ENCODE measurements at regions not wholly inside any gene's neighbourhood (a gene's known extent, or its start where the extent isn't known, plus 50 kb on each side); places are given as distances from the start of the nearest gene placed in this dataset.

GRCh38 chr5:130578354-130578753 is 586.7 kb downstream of the HINT1 start:
- no peak overlapping the region for H3K9ac ChIP-seq (ENCODE audit: low read depth in 1 of 3, low read length in 3 of 3)
- H3K27me3 ChIP-seq (ENCODE audit: control insufficient read depth in 3 of 3, insufficient read depth in 3 of 3, low read length in 3 of 3), result no peaks in the 10 kb centered on the region
- no peaks in the 10 kb centered on the region for H3K36me3 ChIP-seq (ENCODE audit: control insufficient read depth in 3 of 3, insufficient read depth in 3 of 3, low read length in 3 of 3)
- H3K4me1 ChIP-seq (ENCODE audit: control insufficient read depth in 3 of 3, insufficient read depth in 3 of 3, low read length in 3 of 3), result no peaks in the 10 kb centered on the region
- H3K9me3 ChIP-seq (ENCODE audit: control insufficient read depth in 3 of 3, low read length in 3 of 3), result no peaks in the 10 kb centered on the region
- no peak overlapping the region for H3K4me3 ChIP-seq (ENCODE audit: low read length in 3 of 3)
- no peak overlapping the region for H3K27ac ChIP-seq (ENCODE audit: low read depth, low read length)

GRCh38 chr5:130571076-130571475 is 594.0 kb downstream of the HINT1 start:
- Histone ChIP-seq H3K4me3 (ENCODE audit: low read length in 3 of 3) (no peak overlapping the region), H3K9me3 (ENCODE audit: control insufficient read depth in 3 of 3, low read length in 3 of 3) (no peaks in the 10 kb centered on the region), H3K36me3 (ENCODE audit: control insufficient read depth in 3 of 3, insufficient read depth in 3 of 3, low read length in 3 of 3) (no peaks in the 10 kb centered on the region), H3K27ac (ENCODE audit: low read depth, low read length) (no peak overlapping the region), H3K9ac (ENCODE audit: low read depth in 1 of 3, low read length in 3 of 3) (no peak overlapping the region), H3K4me1 (ENCODE audit: control insufficient read depth in 3 of 3, insufficient read depth in 3 of 3, low read length in 3 of 3) (no peaks in the 10 kb centered on the region), H3K27me3 (ENCODE audit: control insufficient read depth in 3 of 3, insufficient read depth in 3 of 3, low read length in 3 of 3) (no peaks in the 10 kb centered on the region)

- H3K27ac ChIP-seq (ENCODE audit: low read depth, low read length), result no peak overlapping the region
- H3K4me1 ChIP-seq (ENCODE audit: control insufficient read depth in 3 of 3, insufficient read depth in 3 of 3, low read length in 3 of 3), result no peaks in the 10 kb centered on the region
- H3K9me3 ChIP-seq (ENCODE audit: control insufficient read depth in 3 of 3, low read length in 3 of 3), result no peaks in the 10 kb centered on the region
- no peaks in the 10 kb centered on the region for H3K27me3 ChIP-seq (ENCODE audit: control insufficient read depth in 3 of 3, insufficient read depth in 3 of 3, low read length in 3 of 3)
- H3K4me3 ChIP-seq (ENCODE audit: low read length in 3 of 3), result no peak overlapping the region
- no peaks in the 10 kb centered on the region for H3K36me3 ChIP-seq (ENCODE audit: control insufficient read depth in 3 of 3, insufficient read depth in 3 of 3, low read length in 3 of 3)
- no peak overlapping the region for H3K9ac ChIP-seq (ENCODE audit: low read depth in 1 of 3, low read length in 3 of 3)
Observed at GRCh38 chr5:130568791-130569190, 596.3 kb downstream of the HINT1 start.

GRCh38 chr5:130555429-130555828 is 609.6 kb downstream of the HINT1 start:
- Histone ChIP-seq H3K9ac (ENCODE audit: low read depth in 1 of 3, low read length in 3 of 3) (no peak overlapping the region), H3K27ac (ENCODE audit: low read depth, low read length) (no peak overlapping the region), H3K4me1 (ENCODE audit: control insufficient read depth in 3 of 3, insufficient read depth in 3 of 3, low read length in 3 of 3) (no peaks in the 10 kb centered on the region), H3K36me3 (ENCODE audit: control insufficient read depth in 3 of 3, insufficient read depth in 3 of 3, low read length in 3 of 3) (no peaks in the 10 kb centered on the region), H3K9me3 (ENCODE audit: control insufficient read depth in 3 of 3, low read length in 3 of 3) (peaks cover 0 to 2% (median 0%) of the 10 kb centered on the region in 3 donors), H3K4me3 (ENCODE audit: low read length in 3 of 3) (no peak overlapping the region), H3K27me3 (ENCODE audit: control insufficient read depth in 3 of 3, insufficient read depth in 3 of 3, low read length in 3 of 3) (no peaks in the 10 kb centered on the region)

- Histone ChIP-seq H3K4me3 (ENCODE audit: low read length in 3 of 3) (no peak overlapping the region), H3K27me3 (ENCODE audit: control insufficient read depth in 3 of 3, insufficient read depth in 3 of 3, low read length in 3 of 3) (no peaks in the 10 kb centered on the region), H3K27ac (ENCODE audit: low read depth, low read length) (peak overlapping the region; percentile 33), H3K4me1 (ENCODE audit: control insufficient read depth in 3 of 3, insufficient read depth in 3 of 3, low read length in 3 of 3) (no peaks in the 10 kb centered on the region), H3K9ac (ENCODE audit: low read depth in 1 of 3, low read length in 3 of 3) (no peak overlapping the region), H3K9me3 (ENCODE audit: control insufficient read depth in 3 of 3, low read length in 3 of 3) (no peaks in the 10 kb centered on the region), H3K36me3 (ENCODE audit: control insufficient read depth in 3 of 3, insufficient read depth in 3 of 3, low read length in 3 of 3) (no peaks in the 10 kb centered on the region)
Observed at GRCh38 chr5:130550562-130550928, 614.5 kb downstream of the HINT1 start.

GRCh38 chr5:130549884-130550561 is 615.0 kb downstream of the HINT1 start:
- Histone ChIP-seq H3K4me1 (ENCODE audit: control insufficient read depth in 3 of 3, insufficient read depth in 3 of 3, low read length in 3 of 3) (no peaks in the 10 kb centered on the region), H3K27ac (ENCODE audit: low read depth, low read length) (peak overlapping the region; percentile 33), H3K36me3 (ENCODE audit: control insufficient read depth in 3 of 3, insufficient read depth in 3 of 3, low read length in 3 of 3) (no peaks in the 10 kb centered on the region), H3K27me3 (ENCODE audit: control insufficient read depth in 3 of 3, insufficient read depth in 3 of 3, low read length in 3 of 3) (no peaks in the 10 kb centered on the region), H3K9ac (ENCODE audit: low read depth in 1 of 3, low read length in 3 of 3) (no peak overlapping the region), H3K9me3 (ENCODE audit: control insufficient read depth in 3 of 3, low read length in 3 of 3) (no peaks in the 10 kb centered on the region), H3K4me3 (ENCODE audit: low read length in 3 of 3) (no peak overlapping the region)

- Histone ChIP-seq H3K27me3 (ENCODE audit: control insufficient read depth in 3 of 3, insufficient read depth in 3 of 3, low read length in 3 of 3) (no peaks in the 10 kb centered on the region), H3K4me1 (ENCODE audit: control insufficient read depth in 3 of 3, insufficient read depth in 3 of 3, low read length in 3 of 3) (no peaks in the 10 kb centered on the region), H3K9me3 (ENCODE audit: control insufficient read depth in 3 of 3, low read length in 3 of 3) (no peaks in the 10 kb centered on the region), H3K9ac (ENCODE audit: low read depth in 1 of 3, low read length in 3 of 3) (no peak overlapping the region), H3K27ac (ENCODE audit: low read depth, low read length) (no peak overlapping the region), H3K36me3 (ENCODE audit: control insufficient read depth in 3 of 3, insufficient read depth in 3 of 3, low read length in 3 of 3) (no peaks in the 10 kb centered on the region), H3K4me3 (ENCODE audit: low read length in 3 of 3) (no peak overlapping the region)
Observed at GRCh38 chr5:130546211-130546610, 618.8 kb downstream of the HINT1 start.

- no peaks in the 10 kb centered on the region for H3K9me3 ChIP-seq (ENCODE audit: control insufficient read depth in 3 of 3, low read length in 3 of 3)
- H3K9ac ChIP-seq (ENCODE audit: low read depth in 1 of 3, low read length in 3 of 3), result no peak overlapping the region
- no peaks in the 10 kb centered on the region for H3K36me3 ChIP-seq (ENCODE audit: control insufficient read depth in 3 of 3, insufficient read depth in 3 of 3, low read length in 3 of 3)
- no peaks in the 10 kb centered on the region for H3K4me1 ChIP-seq (ENCODE audit: control insufficient read depth in 3 of 3, insufficient read depth in 3 of 3, low read length in 3 of 3)
- H3K27ac ChIP-seq (ENCODE audit: low read depth, low read length), result no peak overlapping the region
- no peaks in the 10 kb centered on the region for H3K27me3 ChIP-seq (ENCODE audit: control insufficient read depth in 3 of 3, insufficient read depth in 3 of 3, low read length in 3 of 3)
- H3K4me3 ChIP-seq (ENCODE audit: low read length in 3 of 3), result no peak overlapping the region
Observed at GRCh38 chr5:130545291-130545690, 619.8 kb downstream of the HINT1 start.

GRCh38 chr5:130541617-130542221 is 623.3 kb downstream of the HINT1 start:
- no peak overlapping the region for H3K27ac ChIP-seq (ENCODE audit: low read depth, low read length)
- no peaks in the 10 kb centered on the region for H3K27me3 ChIP-seq (ENCODE audit: control insufficient read depth in 3 of 3, insufficient read depth in 3 of 3, low read length in 3 of 3)
- no peaks in the 10 kb centered on the region for H3K4me1 ChIP-seq (ENCODE audit: control insufficient read depth in 3 of 3, insufficient read depth in 3 of 3, low read length in 3 of 3)
- H3K9ac ChIP-seq (ENCODE audit: low read depth in 1 of 3, low read length in 3 of 3), result no peak overlapping the region
- no peaks in the 10 kb centered on the region for H3K36me3 ChIP-seq (ENCODE audit: control insufficient read depth in 3 of 3, insufficient read depth in 3 of 3, low read length in 3 of 3)
- H3K4me3 ChIP-seq (ENCODE audit: low read length in 3 of 3), result no peak overlapping the region
- H3K9me3 ChIP-seq (ENCODE audit: control insufficient read depth in 3 of 3, low read length in 3 of 3), result no peaks in the 10 kb centered on the region

- no peak overlapping the region for H3K4me3 ChIP-seq (ENCODE audit: low read length in 3 of 3)
- H3K27me3 ChIP-seq (ENCODE audit: control insufficient read depth in 3 of 3, insufficient read depth in 3 of 3, low read length in 3 of 3), result no peaks in the 10 kb centered on the region
- no peaks in the 10 kb centered on the region for H3K4me1 ChIP-seq (ENCODE audit: control insufficient read depth in 3 of 3, insufficient read depth in 3 of 3, low read length in 3 of 3)
- H3K27ac ChIP-seq (ENCODE audit: low read depth, low read length), result no peak overlapping the region
- no peaks in the 10 kb centered on the region for H3K9me3 ChIP-seq (ENCODE audit: control insufficient read depth in 3 of 3, low read length in 3 of 3)
- no peaks in the 10 kb centered on the region for H3K36me3 ChIP-seq (ENCODE audit: control insufficient read depth in 3 of 3, insufficient read depth in 3 of 3, low read length in 3 of 3)
- no peak overlapping the region for H3K9ac ChIP-seq (ENCODE audit: low read depth in 1 of 3, low read length in 3 of 3)
Observed at GRCh38 chr5:130536691-130537090, 628.4 kb downstream of the HINT1 start.

Data from skeletal muscle tissue (tissue), 3 donors.